Loucy (cell line): ENCODE measurements at regions not wholly inside any gene's neighbourhood (a gene's known extent, or its start where the extent isn't known, plus 50 kb on each side); places are given as distances from the start of the nearest gene placed in this dataset.

Experiments
- EZH2phosphoT487 ChIP-seq: fragments of 200-600 bp; IDR thresholded peaks from 2 replicates; pipeline ENCODE4 v1.6.1; 2018; ENCODE audit warnings: antibody characterized with exemption, mild to moderate bottlenecking, moderate library complexity, borderline replicate concordance
- TF ChIP-seq, protein P1 (sequence below): fragments of 200-600 bp; sonication (generic); conservative IDR thresholded peaks from 2 replicates; pipeline ENCODE4 v1.5.1; 2014; ENCODE audit warnings: mild to moderate bottlenecking, antibody characterized with exemption, low read length

DNA sequence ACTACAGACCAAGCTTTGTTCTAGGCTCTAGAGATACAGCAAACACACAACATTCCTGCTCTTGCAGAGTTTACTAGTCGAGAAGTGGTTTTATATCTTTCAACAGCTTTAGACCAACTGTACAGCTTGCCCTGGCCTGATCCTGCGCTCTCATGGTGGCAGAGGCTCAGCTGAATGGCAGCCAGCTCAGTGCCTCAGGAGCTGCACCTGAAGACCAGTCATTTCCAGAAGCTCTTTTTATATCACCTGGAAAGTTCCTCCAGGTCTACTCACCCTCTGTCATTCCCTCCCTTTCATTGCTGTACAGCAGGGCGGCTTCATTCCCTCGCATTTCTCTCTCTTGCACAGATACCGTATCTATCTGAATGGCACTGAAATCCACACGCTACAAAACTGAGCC lies 319.8 kb downstream of the GATA3 start:
- TF ChIP-seq, protein P1, sequence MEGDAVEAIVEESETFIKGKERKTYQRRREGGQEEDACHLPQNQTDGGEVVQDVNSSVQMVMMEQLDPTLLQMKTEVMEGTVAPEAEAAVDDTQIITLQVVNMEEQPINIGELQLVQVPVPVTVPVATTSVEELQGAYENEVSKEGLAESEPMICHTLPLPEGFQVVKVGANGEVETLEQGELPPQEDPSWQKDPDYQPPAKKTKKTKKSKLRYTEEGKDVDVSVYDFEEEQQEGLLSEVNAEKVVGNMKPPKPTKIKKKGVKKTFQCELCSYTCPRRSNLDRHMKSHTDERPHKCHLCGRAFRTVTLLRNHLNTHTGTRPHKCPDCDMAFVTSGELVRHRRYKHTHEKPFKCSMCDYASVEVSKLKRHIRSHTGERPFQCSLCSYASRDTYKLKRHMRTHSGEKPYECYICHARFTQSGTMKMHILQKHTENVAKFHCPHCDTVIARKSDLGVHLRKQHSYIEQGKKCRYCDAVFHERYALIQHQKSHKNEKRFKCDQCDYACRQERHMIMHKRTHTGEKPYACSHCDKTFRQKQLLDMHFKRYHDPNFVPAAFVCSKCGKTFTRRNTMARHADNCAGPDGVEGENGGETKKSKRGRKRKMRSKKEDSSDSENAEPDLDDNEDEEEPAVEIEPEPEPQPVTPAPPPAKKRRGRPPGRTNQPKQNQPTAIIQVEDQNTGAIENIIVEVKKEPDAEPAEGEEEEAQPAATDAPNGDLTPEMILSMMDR: no peak
- no peak for TF ChIP-seq EZH2phosphoT487
